ENCODE measurements at regions not wholly inside any gene's neighbourhood (a gene's known extent, or its start where the extent isn't known, plus 50 kb on each side); places are given as distances from the start of the nearest gene placed in this dataset.
"Not testable (repeated sequence)": the region's sequence is repeated elsewhere in the genome, so short reads cannot be mapped to it uniquely, and the experiment has no call there.

- H3K27ac ChIP-seq, result no peak overlapping the region
- H3K4me3 ChIP-seq, result no peak overlapping the region
These were observed 217.3 kb downstream of the SHQ1 start for GRCh38 chr3:72630969-72631344.

- no peak overlapping the region for H3K27ac ChIP-seq
- H3K4me3 ChIP-seq, result no peak overlapping the region
These were observed 217.8 kb downstream of the SHQ1 start for GRCh38 chr3:72630327-72630968.

DNA sequence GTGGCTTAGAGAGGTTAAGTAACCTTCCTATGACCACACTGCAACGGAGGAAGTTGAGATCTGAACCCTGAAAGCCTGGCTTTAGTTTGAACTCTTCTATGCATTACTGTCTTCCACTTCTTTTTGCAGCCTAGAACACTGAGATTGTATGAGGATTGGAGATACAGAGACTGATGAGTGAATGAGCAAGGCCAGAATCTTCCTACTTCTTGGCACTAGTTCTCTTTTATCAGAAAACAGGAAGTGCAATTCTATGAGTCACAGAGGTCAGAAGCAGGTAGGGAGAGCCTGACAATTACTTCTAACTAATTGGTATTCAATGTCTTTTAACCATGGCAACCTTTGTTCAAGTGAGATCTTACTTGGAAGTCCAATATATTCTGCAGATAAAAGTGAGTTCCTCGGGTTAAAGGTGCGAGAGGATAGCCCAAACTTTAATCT is 219.0 kb downstream of the SHQ1 start:
- Histone ChIP-seq H3K4me3 (no peak overlapping the region), H3K27ac (peak overlapping the region in 3 of 21 experiments; percentile 3 to 65 (median 10))

- Histone ChIP-seq H3K27ac (peak overlapping the region in 3 of 21 experiments; percentile 38 to 65 (median 49)), H3K4me3 (no peak overlapping the region)
These were observed 220.2 kb downstream of the SHQ1 start for GRCh38 chr3:72628065-72628464.

DNA sequence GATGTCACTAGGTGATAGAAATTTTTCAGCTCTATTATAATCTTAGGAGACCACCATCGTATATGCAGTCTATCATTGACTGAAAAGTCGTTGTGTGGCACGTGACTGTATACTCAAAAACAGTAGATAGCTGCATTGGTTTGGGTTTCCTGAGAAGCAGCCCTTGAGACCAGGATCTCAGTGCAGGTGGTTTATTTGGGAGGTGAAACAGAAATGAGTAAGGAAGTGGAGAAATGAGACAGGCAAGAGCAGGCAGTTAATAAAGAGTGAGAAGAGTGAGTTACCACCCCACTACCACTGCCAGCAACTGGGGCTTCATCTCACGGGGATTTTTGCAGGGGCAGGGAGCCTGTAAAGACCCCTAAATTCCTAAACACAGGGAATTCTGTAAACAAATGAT is 221.0 kb downstream of the SHQ1 start:
- peak overlapping the region in 2 of 21 experiments; percentile 8 for H3K27ac ChIP-seq
- no peak overlapping the region for H3K4me3 ChIP-seq

GRCh38 chr3:72625602-72626337 is 222.5 kb downstream of the SHQ1 start:
- peak overlapping the region in 4 of 21 experiments; percentile 22 to 43 (median 40) for H3K27ac ChIP-seq
- no peak overlapping the region for H3K4me3 ChIP-seq

DNA sequence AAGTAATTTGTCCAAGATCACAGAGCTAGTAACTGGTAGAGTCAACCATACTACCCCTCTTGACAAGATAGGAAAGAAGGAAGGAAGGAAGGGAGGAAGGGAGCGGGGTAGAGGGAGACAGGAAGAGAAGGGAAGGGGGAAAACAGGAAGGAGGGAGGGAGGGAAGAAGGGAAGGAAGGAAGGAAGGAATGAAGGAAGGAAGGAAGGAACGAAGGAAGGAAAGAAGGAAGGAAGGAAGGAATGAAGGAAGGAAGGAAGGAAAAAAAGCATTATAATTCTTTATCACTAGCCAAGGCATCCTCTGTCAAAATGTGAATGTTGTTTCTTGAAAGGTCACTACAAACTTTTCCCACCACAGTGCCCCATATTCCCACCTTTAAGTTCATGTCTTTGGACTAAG is 223.6 kb downstream of the SHQ1 start:
- H3K4me3 ChIP-seq, result no peak overlapping the region
- H3K27ac ChIP-seq, result peak overlapping the region in 1 of 21 experiments; percentile 22

- Histone ChIP-seq H3K4me3 (no peak overlapping the region), H3K27ac (no peak overlapping the region)
These were observed 229.5 kb downstream of the SHQ1 start for GRCh38 chr3:72618739-72619138.

- Histone ChIP-seq H3K27ac (no peak overlapping the region), H3K4me3 (no peak overlapping the region)
These were observed 230.7 kb downstream of the SHQ1 start for GRCh38 chr3:72617424-72618024.

- H3K27ac ChIP-seq, result no peak overlapping the region
- no peak overlapping the region for H3K4me3 ChIP-seq
These were observed 232.5 kb downstream of the SHQ1 start for GRCh38 chr3:72615776-72616175.

GRCh38 chr3:72615182-72615581 is 233.1 kb downstream of the SHQ1 start:
- H3K27ac ChIP-seq, result no peak overlapping the region
- H3K4me3 ChIP-seq, result no peak overlapping the region

- H3K4me3 ChIP-seq, result no peak overlapping the region
- no peak overlapping the region for H3K27ac ChIP-seq
These were observed 233.7 kb downstream of the SHQ1 start for GRCh38 chr3:72614394-72615074.

GRCh38 chr3:72613871-72614270 is 234.4 kb downstream of the SHQ1 start:
- H3K27ac ChIP-seq, result no peak overlapping the region
- H3K4me3 ChIP-seq, result no peak overlapping the region

- not testable (repeated sequence) for H3K4me3 ChIP-seq, H3K27ac ChIP-seq
These were observed 239.1 kb downstream of the SHQ1 start for GRCh38 chr3:72609114-72609513.

DNA sequence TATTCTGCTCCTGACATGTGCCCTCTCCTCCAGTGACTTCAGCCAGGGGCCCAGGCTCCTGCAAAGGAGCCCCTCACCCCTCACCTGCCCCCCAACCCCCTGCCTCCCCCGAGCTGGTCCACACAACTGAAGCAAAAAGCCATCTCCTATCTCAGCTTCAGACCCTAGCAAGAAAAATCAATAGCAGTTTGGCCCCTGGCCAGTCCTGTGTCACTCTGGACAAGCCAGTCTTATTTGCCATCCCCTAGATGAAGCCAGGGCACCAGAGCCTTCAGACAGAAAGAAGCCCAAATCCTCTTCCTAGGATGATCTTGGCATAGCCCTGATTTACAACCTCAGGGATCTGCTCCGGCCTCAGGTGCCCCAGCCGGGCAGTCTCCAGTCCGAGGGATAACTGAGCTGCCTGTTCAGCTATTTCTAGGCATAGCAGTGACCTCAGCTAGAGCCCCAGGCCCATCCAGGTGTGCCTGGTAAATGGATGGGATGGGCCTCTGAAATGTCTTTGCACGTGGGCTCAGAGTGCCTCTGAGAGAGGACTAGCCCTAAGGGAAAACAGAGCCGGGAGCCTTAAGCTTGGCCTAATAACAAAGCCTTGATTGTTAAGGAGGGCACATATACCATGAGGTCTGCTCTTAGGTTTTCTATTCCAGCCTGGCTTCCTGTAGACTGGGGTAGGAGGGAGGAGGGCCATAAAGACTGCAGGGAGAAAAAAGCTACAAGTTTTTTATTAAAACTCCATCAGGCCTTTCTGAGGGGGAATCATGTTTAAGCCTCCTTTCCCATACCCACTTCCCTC is 242.0 kb downstream of the SHQ1 start:
- no peak overlapping the region for H3K4me3 ChIP-seq
- no peak overlapping the region for H3K27ac ChIP-seq

DNA sequence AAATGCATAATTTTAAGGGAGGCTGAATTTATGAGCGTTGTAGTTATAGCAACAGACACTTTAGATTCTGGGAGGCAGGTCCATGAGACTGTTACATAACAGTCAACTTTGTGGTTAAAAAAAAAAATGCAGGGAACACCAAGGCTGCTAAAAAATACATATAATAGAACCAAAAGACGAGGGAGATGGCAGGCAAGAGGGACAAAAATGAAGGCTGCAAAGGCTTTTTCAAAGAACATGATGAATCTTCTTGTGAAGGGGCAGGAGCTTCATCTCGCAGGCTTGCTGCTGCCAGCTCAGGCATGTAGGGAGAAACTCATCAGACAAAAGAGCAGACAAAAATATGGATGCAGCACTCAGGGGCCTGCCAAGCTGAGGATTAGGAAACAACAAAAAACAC is 243.9 kb downstream of the SHQ1 start:
- H3K27ac ChIP-seq, result peak overlapping the region in 1 of 21 experiments; percentile 67
- no peak overlapping the region for H3K4me3 ChIP-seq

DNA sequence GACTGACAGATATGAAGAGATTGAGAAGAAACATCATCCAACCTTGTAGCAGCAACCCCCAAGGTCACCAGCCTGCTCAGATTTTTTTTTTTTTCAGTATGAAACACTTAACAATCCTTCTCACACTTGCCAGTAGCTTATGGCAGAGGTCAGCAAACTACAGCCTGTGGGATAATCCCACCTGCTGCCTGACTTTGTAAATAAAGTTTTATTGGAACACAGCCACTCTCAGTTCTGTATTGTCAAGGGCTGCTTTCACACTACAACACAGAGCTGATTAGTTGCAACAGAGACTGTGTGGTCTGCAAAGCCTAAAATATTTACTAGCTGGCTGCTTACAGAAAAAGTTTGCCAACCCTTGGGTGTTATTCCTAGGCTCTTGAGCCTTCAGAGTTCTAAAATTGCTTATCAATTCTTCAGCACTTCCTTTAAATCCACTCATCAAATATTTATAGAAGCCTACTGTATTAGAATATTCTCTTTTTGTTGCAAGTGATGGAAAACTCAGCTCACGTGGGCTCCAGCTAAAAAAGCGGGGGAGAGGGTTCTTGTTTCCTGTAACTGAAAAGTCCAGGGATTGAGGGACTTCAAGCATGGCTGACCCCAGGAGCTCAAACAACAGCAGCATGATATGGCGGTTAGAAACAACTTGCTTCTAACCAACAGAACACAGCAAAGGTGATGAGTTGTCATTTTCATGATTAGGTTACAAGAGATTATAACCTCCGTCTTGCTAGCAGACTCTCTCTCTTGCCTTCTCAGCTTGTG is 246.1 kb downstream of the SHQ1 start:
- H3K27ac ChIP-seq, result no peak overlapping the region
- H3K4me3 ChIP-seq, result no peak overlapping the region

- no peak overlapping the region for H3K27ac ChIP-seq
- H3K4me3 ChIP-seq, result no peak overlapping the region
These were observed 247.2 kb downstream of the SHQ1 start for GRCh38 chr3:72601060-72601459.

DNA sequence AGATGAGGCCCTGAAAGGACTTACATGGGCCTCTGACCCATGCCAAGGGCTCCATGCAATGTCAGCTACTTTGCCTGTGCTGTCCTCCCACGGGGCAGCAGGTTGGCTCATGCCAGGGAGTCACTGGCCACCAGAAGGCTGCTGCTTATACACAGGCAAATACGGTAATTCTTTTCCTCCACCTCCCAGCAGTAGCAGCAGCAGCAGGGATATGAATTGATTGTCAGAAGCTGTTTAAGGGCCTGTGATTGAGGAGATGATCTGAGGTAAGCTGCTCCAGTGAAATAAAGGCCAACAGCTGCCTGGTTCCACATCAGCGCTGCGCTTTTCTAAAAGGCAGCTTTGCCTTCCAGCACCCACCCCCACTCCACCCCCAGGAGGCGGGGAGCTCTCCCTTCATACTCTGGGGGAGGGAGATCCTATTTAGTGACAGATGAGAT is 250.5 kb downstream of the SHQ1 start:
- H3K27ac ChIP-seq, result no peak overlapping the region

More for the DNA sequence above, 250.5 kb downstream of the SHQ1 start:
- H3K4me3 ChIP-seq, result no peak overlapping the region
